HG02759 (cell line): ENCODE measurements at regions not wholly inside any gene's neighbourhood (a gene's known extent, or its start where the extent isn't known, plus 50 kb on each side); places are given as distances from the start of the nearest gene placed in this dataset.

Experiments
- ATAC-seq: cut with Tn5 transposase; IDR thresholded peaks from one replicate; pipeline ENCODE4 v1.9.1; 2021; ENCODE audit warnings: mild to moderate bottlenecking, moderate library complexity; ENCODE audit not compliant: unreplicated experiment

- ATAC-seq, result no peak
These were observed 618.1 kb downstream of the MED13L start for GRCh38 chr12:115659422-115659821.

DNA sequence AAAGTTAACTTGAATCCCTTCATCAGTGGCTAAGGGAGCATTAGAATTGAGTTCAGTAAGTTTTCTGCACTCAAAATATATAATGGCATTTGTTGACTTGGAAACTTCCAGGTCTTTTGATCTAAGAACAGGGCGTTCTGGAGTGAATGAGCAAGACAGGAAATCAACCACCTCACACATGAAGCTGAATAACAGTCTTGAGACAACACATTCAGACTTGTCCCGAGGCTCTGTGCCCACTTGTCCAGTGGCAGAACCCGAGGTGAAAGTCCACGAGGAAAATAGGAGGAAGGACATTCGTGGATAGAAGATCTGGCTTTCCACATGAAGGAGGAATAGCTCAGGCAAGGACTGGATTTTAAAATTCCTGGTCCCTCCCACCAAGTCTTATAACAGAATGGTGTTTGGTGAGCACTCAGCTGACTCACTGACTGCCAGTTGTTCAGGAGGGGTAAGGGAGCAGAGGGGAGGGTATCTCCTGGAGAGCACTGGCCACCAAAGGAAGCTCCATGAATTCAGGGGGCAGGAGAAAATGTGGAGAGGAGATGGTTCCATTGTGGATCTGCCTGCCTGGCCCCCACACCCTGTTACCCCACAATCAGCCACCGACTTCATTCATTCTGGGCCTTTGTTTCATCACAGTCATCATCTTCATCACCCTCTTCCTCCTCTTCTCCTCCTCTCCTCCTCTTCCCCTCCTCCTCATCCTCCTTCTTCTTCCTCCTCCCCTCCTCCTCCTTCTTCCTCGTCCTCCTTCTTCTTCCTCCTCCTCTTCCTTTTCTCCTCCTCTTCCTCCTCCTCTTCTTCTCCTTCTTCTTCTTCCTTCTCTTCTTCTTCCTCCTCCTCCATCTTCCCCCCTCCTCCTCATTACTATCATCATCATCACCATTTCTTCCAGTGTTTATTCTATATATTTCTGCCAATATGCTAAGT lies 620.1 kb downstream of the MED13L start:
- ATAC-seq, result no peak

DNA sequence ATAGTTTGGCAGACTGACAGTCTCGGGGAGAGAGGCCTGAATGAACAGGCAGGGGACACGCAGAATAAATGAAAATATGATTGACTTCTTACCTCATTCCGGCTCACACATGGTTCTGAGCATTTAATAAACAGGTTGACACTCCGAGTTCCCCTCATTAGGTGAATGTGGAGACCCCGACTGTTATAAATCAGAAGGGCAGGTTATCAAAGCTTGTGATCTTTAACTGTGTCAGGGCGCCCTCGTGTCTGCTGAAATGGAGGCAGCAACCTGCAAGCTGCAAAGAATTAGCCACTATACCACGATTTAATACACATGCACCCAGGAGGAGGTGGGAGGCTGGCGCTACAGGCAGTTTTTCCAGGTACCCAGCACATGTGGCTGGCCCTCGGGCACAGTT lies 627.5 kb downstream of the MED13L start:
- ATAC-seq, result no peak

DNA sequence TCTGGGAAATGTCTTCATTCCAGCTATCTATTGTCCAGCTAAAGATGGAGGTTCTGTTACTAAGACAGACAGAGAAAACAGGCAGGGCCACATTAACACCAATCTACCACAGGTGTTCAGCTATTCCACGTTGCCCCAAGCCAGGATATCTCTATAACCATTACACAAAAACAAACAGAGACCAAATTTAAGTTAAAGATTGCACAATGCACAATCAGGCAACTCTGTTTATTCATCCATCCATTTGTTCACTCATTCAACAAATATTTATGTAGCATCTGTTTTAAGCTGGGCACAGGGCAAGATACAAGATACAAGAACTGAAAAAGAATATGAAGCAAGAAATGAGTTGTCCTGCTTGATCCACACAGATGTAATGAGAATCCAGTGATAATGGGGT lies 629.0 kb downstream of the MED13L start:
- ATAC-seq, result no peak

- no peak for ATAC-seq
These were observed 631.3 kb downstream of the MED13L start for GRCh38 chr12:115646210-115646609.

DNA sequence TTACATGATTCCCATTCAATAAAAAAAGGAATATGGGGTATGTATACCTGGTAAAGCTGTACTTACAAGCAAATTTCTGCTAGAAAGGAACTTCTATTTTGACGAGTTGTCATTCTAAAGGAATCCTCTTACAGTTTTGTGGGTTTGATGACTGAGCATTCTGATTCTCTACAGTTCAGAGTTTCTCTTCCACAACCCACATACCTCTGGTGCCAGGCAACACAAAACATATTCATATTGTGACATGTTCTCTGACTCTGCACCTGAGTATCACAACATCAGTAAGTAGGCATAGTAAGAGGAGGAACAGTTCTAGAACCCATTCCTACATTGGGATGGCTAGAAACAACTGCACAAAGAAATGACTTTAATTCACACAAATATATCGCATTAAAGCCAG lies 636.6 kb downstream of the MED13L start:
- no peak for ATAC-seq

- no peak for ATAC-seq
These were observed 637.9 kb downstream of the MED13L start for GRCh38 chr12:115639648-115640012.

DNA sequence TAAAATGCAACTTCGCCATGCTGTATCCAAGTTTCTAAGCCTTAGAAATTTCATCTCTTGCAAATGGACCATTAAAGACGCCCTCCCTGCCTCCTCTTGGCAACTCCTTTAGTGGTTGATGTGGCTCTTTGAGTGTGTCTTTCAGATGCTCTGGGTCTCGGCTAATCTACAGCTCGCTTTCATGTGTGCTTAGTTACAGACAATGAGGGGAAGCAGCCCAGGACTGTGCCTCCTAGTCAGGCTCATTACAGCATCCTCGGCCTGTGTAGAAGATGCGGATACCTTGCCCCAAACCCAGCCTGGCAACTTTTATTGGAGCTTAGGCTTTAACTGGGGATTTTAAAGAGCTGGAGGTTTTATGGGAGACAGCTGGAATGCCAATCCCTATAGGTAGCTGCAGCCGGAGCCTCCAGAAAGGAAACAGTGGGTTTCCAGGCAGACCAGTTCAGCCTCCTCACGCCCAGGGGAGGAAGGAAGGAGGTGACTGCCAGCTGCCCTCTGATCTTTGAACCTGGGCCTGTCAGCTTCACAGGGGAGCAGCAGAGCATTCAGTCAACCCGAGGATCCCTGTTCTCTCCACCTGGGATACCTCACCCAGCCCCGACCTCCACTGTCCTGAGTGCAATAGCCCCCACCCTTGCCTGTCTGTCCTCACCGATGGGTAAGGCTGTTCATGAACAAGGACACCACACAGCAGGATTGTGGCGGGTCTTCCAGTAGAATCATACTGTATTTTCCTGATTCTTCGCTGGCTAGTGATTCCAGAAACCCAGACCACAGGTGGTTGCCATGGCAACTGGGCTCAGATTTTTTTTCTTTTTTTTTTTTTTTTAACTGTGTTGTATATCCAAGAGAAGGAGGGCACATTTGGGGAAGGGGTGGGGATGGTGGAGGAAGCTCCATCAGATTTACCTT lies 638.5 kb downstream of the MED13L start:
- no peak for ATAC-seq

DNA sequence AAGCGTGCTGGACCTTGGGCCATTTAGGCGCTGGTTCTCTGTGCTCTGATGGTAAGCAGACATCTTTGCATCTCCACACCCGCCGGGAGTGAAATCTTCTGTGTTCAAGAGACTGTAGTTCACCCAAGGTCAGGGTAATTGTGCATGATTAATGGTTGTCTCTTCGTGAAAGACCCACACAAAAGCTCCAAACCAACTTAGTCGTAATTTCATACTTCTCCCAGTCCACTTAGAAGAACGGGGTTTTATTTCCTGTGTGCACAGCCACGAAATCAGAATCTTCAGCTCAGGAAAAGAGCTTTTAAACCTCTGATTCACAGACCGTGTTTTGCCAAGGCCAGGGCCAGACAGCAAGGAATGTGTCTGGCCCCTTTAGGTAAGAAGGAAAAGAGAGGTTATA lies 640.9 kb downstream of the MED13L start:
- ATAC-seq, result no peak

- no peak for ATAC-seq
These were observed 645.2 kb downstream of the MED13L start for GRCh38 chr12:115632308-115632707.

DNA sequence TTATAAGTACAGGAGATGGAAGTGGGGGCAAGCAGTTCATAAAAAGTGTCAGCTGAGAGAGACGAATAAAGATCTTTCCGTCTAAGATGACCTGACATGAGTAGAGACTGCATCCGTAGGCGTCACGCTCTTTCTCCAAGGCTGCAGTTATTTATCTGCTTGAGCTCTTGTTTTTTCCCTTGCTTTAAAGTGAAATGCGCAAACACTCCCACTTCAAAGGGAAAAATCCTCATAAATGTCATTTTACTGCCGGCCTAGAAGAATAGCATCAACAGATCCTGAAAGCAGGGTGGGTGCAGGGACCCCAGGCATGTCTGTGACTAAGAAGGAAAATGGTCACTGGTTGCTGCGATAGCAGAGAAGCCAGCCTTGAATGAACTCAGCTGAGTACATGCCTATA lies 647.4 kb downstream of the MED13L start:
- no peak for ATAC-seq

DNA sequence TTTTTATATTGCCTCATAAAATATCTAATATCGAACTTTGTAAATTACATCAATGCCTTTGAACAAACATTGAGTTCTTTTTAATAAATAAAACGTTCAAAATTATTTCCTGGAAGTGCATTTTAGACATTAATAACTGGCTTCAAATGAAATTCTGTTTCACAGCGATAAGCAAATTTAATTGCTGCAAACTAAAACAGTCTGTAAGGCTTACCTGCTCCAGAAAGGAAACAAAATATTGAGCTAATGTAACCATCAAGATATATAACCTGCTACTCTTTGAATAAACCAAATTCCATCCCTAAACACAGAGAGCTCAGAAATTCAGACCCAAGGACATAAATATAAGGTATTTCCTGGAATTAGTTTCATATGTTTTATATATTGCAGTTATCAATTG lies 651.3 kb downstream of the MED13L start:
- no peak for ATAC-seq

GRCh38 chr12:115623764-115624334 lies 653.6 kb downstream of the MED13L start:
- ATAC-seq, result no peak

DNA sequence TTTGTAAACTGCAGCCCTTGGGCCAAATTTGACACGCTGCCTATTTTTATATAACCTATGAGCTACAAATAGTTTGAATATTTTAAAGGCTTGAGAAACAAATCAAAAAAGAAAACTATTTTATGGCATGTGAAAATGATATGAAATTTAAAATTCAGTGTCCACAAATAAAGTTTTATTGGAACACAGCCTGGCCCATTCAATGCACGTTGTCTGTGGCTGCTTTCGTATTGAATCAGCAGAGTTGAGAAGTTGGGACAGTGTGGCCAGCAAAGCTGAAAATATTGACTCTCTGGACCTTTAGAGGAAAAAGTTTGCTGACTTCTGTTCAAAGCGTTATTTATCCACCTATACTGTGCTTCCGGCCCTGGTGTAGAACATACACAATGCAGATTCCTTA lies 654.2 kb downstream of the MED13L start:
- no peak for ATAC-seq

GRCh38 chr12:115620816-115621215 lies 656.7 kb downstream of the MED13L start:
- ATAC-seq, result no peak

- ATAC-seq, result no peak
These were observed 657.6 kb downstream of the MED13L start for GRCh38 chr12:115619889-115620288.

DNA sequence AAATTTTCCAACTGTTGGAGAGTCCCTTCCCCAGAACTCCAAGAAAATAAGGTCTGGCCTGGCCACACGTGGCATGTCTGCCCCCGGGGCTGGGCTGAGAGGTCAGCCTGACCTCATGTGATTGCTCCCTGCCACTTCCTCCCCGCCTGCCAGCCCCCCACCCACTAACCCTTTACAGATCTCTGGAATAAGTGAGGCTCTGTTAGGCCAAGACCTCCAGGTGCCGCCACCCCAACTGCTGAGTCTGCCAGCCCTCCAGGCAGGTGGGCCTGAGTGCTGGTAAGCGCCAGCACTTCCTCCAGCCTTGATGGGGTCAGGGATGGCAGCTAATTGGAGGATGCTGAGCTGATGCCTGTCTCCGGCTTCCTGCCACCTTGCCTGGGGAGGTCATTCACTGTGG lies 658.4 kb downstream of the MED13L start:
- ATAC-seq, result no peak

- no peak for ATAC-seq
These were observed 659.4 kb downstream of the MED13L start for GRCh38 chr12:115618105-115618504.

GRCh38 chr12:115617391-115617790 lies 660.1 kb downstream of the MED13L start:
- ATAC-seq, result no peak

DNA sequence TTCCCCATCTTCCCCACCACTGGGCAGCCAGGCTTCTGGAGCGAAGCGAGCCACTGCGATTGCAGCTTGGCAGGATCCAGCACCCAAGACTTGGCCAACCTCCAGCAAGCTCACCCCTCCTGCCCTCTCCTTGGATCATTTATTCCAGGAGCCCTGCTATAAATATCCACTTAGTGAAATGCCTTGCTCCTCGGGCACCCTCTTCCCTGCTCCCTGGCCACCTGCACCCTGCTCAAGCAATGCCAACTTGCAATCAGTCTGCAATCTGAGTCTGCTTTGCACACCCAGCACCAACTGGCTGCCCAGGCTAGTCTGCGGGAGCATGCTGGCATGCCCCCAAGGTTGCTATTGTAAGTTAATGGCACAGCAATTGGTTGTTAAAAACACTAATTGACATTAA lies 666.0 kb downstream of the MED13L start:
- no peak for ATAC-seq

GRCh38 chr12:115609347-115609746 lies 668.1 kb downstream of the MED13L start:
- no peak for ATAC-seq

GRCh38 chr12:115606040-115606439 lies 671.5 kb downstream of the MED13L start:
- no peak for ATAC-seq
